Endothelial cell of umbilical vein (primary cell): ENCODE measurements at regions not wholly inside any gene's neighbourhood (a gene's known extent, or its start where the extent isn't known, plus 50 kb on each side); places are given as distances from the start of the nearest gene placed in this dataset.

ENCODE experiments used
- EZH2 ChIP-seq: IDR thresholded peaks from 2 replicates; pipeline ENCODE4 v1.6.1; 2012; ENCODE audit warnings: borderline replicate concordance, low read depth, mild to moderate bottlenecking, moderate library complexity, low read length, inconsistent platforms; ENCODE audit not compliant: severe bottlenecking
- FOS ChIP-seq: IDR thresholded peaks from 2 replicates; pipeline ENCODE4 v1.6.1; 2011; ENCODE audit warnings: mild to moderate bottlenecking, low read length, moderate library complexity, borderline replicate concordance; ENCODE audit not compliant: insufficient read depth
- GATA2 ChIP-seq: IDR thresholded peaks from 2 replicates; pipeline ENCODE4 v1.7.0; 2011; ENCODE audit warnings: low read depth, mild to moderate bottlenecking, moderate library complexity, mixed read lengths, low read length; ENCODE audit not compliant: insufficient read length, insufficient read depth
- JUN ChIP-seq: IDR thresholded peaks from 2 replicates; pipeline ENCODE4 v1.6.1; 2011; ENCODE audit warnings: borderline replicate concordance, low read depth; ENCODE audit not compliant: insufficient read length, insufficient read depth
- MYC ChIP-seq: IDR thresholded peaks from one replicate; pipeline ENCODE4 v1.6.1; 2011; ENCODE audit warnings: mild to moderate bottlenecking, low read depth, low read length
- POLR2A ChIP-seq: IDR thresholded peaks from 2 replicates; pipeline ENCODE4 v1.6.1; 2012; ENCODE audit warnings: low read depth, mild to moderate bottlenecking, control low read depth, low read length
- POLR2AphosphoS5 ChIP-seq: IDR thresholded peaks from 2 replicates; pipeline ENCODE4 v1.6.1; 2012; ENCODE audit warnings: low read depth, mild to moderate bottlenecking, control low read depth, low read length, moderate library complexity; ENCODE audit not compliant: insufficient read depth
- TF ChIP-seq, protein P1 (sequence below), 2 donors: IDR thresholded peaks; 1 replicate in 1 of 2; 2 replicates in 1 of 2; pipeline ENCODE4 v1.5.1; 2011; ENCODE audit warnings: low read length in 2 of 2, mild to moderate bottlenecking in 2 of 2, moderate library complexity in 2 of 2, control low read depth in 1 of 2, inconsistent platforms in 1 of 2, low read depth in 1 of 2; ENCODE audit not compliant: insufficient read depth in 1 of 2; ENCODE audit errors: extremely low read depth in 1 of 2
- TF ChIP-seq, protein P2 (sequence below): IDR thresholded peaks from 2 replicates; pipeline ENCODE4 v1.6.1; 2011; ENCODE audit not compliant: insufficient read depth, insufficient read length

DNA sequence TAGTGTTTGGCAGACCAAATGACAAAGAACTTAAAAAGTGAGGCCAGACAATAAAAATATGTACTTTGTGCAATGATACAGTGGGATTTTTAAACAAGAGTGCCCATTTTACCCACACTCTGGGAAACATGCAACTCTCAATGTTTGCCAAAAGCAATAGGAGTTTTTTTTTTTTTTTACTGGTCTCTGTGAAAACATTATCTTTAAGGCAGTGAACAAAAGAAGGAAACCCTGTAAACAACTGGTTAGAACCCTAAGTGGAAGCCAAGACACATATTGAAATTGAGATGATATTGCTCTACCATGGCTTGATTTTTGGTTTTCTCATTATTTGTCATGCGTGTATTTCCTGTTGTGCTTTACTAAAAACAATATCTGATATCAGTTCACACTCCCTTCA, 67.2 kb upstream of the PPP3CA start:
- TF ChIP-seq, protein P1, sequence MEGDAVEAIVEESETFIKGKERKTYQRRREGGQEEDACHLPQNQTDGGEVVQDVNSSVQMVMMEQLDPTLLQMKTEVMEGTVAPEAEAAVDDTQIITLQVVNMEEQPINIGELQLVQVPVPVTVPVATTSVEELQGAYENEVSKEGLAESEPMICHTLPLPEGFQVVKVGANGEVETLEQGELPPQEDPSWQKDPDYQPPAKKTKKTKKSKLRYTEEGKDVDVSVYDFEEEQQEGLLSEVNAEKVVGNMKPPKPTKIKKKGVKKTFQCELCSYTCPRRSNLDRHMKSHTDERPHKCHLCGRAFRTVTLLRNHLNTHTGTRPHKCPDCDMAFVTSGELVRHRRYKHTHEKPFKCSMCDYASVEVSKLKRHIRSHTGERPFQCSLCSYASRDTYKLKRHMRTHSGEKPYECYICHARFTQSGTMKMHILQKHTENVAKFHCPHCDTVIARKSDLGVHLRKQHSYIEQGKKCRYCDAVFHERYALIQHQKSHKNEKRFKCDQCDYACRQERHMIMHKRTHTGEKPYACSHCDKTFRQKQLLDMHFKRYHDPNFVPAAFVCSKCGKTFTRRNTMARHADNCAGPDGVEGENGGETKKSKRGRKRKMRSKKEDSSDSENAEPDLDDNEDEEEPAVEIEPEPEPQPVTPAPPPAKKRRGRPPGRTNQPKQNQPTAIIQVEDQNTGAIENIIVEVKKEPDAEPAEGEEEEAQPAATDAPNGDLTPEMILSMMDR (IDR thresholded peaks at IDR 0.05; ENCODE audit: extremely low read depth in 1 of 2, insufficient read depth in 1 of 2, low read depth in 1 of 2, low read length in 2 of 2): no peak
- TF ChIP-seq POLR2A (no peak), GATA2 (no peak), POLR2AphosphoS5 (no peak), JUN (no peak), EZH2 (no peak), MYC (no peak), FOS (no peak)
- TF ChIP-seq, protein P2, sequence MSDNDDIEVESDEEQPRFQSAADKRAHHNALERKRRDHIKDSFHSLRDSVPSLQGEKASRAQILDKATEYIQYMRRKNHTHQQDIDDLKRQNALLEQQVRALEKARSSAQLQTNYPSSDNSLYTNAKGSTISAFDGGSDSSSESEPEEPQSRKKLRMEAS: no peak
